GM19372 (cell line): ENCODE measurements at regions not wholly inside any gene's neighbourhood (a gene's known extent, or its start where the extent isn't known, plus 50 kb on each side); places are given as distances from the start of the nearest gene placed in this dataset.

ENCODE experiments used
- ATAC-seq: cut with Tn5 transposase; IDR thresholded peaks from one replicate; pipeline ENCODE4 v1.9.1; 2021; ENCODE audit warnings: mild to moderate bottlenecking, low read depth, moderate library complexity; ENCODE audit not compliant: unreplicated experiment

GRCh38 chr5:125720721-125721120, 702.5 kb upstream of the GRAMD2B start:
- no peak for ATAC-seq

GRCh38 chr5:125722550-125722949, 700.7 kb upstream of the GRAMD2B start:
- ATAC-seq, result no peak

GRCh38 chr5:125725691-125726090, 697.5 kb upstream of the GRAMD2B start:
- no peak for ATAC-seq

- ATAC-seq, result no peak
Observed at GRCh38 chr5:125743939-125744338, 679.3 kb upstream of the GRAMD2B start.

GRCh38 chr5:125746917-125747316, 676.3 kb upstream of the GRAMD2B start:
- no peak for ATAC-seq

GRCh38 chr5:125750147-125750860, 672.9 kb upstream of the GRAMD2B start:
- ATAC-seq, result no peak

- ATAC-seq, result no peak
Observed at GRCh38 chr5:125750861-125751186, 672.4 kb upstream of the GRAMD2B start.

GRCh38 chr5:125756456-125756855, 666.8 kb upstream of the GRAMD2B start:
- ATAC-seq, result no peak

- ATAC-seq, result no peak
Observed at GRCh38 chr5:125766706-125767105, 656.5 kb upstream of the GRAMD2B start.

- no peak for ATAC-seq
Observed at GRCh38 chr5:125775896-125776295, 647.3 kb upstream of the GRAMD2B start.

- ATAC-seq, result no peak
Observed at GRCh38 chr5:125776656-125777139, 646.5 kb upstream of the GRAMD2B start.

- no peak for ATAC-seq
Observed at GRCh38 chr5:125778791-125779190, 644.4 kb upstream of the GRAMD2B start.

GRCh38 chr5:125785407-125785806, 637.8 kb upstream of the GRAMD2B start:
- ATAC-seq, result no peak

GRCh38 chr5:125786021-125786420, 637.2 kb upstream of the GRAMD2B start:
- ATAC-seq, result no peak

GRCh38 chr5:125793470-125793869, 629.7 kb upstream of the GRAMD2B start:
- no peak for ATAC-seq

- no peak for ATAC-seq
Observed at GRCh38 chr5:125794922-125795321, 628.3 kb upstream of the GRAMD2B start.

GRCh38 chr5:125798307-125798706, 624.9 kb upstream of the GRAMD2B start:
- no peak for ATAC-seq

GRCh38 chr5:125812651-125813050, 610.6 kb upstream of the GRAMD2B start:
- ATAC-seq, result no peak

GRCh38 chr5:125813221-125813974, 609.8 kb upstream of the GRAMD2B start:
- ATAC-seq, result no peak

GRCh38 chr5:125814119-125814518, 609.1 kb upstream of the GRAMD2B start:
- no peak for ATAC-seq

- no peak for ATAC-seq
Observed at GRCh38 chr5:125823572-125823971, 599.6 kb upstream of the GRAMD2B start.

- ATAC-seq, result no peak
Observed at GRCh38 chr5:125826214-125826613, 597.0 kb upstream of the GRAMD2B start.
